Panc1 (cell line): ENCODE measurements at regions not wholly inside any gene's neighbourhood (a gene's known extent, or its start where the extent isn't known, plus 50 kb on each side); places are given as distances from the start of the nearest gene placed in this dataset.

Experiments
- POLR2AphosphoS5 ChIP-seq: IDR thresholded peaks from 2 replicates; pipeline ENCODE4 v1.6.1; 2012; ENCODE audit warnings: mild to moderate bottlenecking, low read depth, low read length, moderate library complexity
- TF ChIP-seq, protein P1 (sequence below): fragments of 450-650 bp; IDR thresholded peaks from 2 replicates; pipeline ENCODE4 v1.5.1; 2017; ENCODE audit warnings: mild to moderate bottlenecking

GRCh38 chr4:181659202-181659601, 584.0 kb upstream of the TENM3 start:
- TF ChIP-seq, protein P1, sequence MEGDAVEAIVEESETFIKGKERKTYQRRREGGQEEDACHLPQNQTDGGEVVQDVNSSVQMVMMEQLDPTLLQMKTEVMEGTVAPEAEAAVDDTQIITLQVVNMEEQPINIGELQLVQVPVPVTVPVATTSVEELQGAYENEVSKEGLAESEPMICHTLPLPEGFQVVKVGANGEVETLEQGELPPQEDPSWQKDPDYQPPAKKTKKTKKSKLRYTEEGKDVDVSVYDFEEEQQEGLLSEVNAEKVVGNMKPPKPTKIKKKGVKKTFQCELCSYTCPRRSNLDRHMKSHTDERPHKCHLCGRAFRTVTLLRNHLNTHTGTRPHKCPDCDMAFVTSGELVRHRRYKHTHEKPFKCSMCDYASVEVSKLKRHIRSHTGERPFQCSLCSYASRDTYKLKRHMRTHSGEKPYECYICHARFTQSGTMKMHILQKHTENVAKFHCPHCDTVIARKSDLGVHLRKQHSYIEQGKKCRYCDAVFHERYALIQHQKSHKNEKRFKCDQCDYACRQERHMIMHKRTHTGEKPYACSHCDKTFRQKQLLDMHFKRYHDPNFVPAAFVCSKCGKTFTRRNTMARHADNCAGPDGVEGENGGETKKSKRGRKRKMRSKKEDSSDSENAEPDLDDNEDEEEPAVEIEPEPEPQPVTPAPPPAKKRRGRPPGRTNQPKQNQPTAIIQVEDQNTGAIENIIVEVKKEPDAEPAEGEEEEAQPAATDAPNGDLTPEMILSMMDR = no peak
- no peak for TF ChIP-seq POLR2AphosphoS5
